ENCODE measurements at regions not wholly inside any gene's neighbourhood (a gene's known extent, or its start where the extent isn't known, plus 50 kb on each side); places are given as distances from the start of the nearest gene placed in this dataset.

DNA sequence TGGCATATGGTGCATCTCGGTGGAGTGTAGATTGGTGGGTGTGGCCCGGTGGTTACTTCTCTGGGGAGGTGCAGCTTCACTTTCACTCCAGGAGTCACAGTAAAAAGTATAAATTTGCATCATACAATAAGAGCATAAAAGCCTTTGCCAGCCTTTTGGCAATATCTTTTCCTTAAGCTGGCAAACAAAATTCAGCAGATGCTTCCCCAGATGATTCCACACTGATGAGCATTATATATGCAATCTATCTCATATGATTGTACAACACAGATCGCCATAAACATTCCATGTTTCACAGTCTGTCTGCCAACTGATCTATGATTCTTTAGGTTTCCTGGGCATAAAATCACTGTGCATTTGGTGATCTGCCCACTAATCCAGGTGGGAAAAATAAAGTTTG lies 120.2 kb upstream of the ALCAM start:
- no peak for TF ChIP-seq SIN3A (IDR thresholded peaks at IDR 0.05; ENCODE audit: borderline replicate concordance, insufficient read depth, low read depth, low read length)
- no peak for TF ChIP-seq POLR2AphosphoS5 (IDR thresholded peaks at IDR 0.05; ENCODE audit: low read depth, low read length)
- no peak for TF ChIP-seq CTCF (IDR thresholded peaks at IDR 0.05)
- no peak for TF ChIP-seq TCF7L2 (IDR thresholded peaks at IDR 0.05; ENCODE audit: low read depth, low read length)
- TF ChIP-seq, protein P1, sequence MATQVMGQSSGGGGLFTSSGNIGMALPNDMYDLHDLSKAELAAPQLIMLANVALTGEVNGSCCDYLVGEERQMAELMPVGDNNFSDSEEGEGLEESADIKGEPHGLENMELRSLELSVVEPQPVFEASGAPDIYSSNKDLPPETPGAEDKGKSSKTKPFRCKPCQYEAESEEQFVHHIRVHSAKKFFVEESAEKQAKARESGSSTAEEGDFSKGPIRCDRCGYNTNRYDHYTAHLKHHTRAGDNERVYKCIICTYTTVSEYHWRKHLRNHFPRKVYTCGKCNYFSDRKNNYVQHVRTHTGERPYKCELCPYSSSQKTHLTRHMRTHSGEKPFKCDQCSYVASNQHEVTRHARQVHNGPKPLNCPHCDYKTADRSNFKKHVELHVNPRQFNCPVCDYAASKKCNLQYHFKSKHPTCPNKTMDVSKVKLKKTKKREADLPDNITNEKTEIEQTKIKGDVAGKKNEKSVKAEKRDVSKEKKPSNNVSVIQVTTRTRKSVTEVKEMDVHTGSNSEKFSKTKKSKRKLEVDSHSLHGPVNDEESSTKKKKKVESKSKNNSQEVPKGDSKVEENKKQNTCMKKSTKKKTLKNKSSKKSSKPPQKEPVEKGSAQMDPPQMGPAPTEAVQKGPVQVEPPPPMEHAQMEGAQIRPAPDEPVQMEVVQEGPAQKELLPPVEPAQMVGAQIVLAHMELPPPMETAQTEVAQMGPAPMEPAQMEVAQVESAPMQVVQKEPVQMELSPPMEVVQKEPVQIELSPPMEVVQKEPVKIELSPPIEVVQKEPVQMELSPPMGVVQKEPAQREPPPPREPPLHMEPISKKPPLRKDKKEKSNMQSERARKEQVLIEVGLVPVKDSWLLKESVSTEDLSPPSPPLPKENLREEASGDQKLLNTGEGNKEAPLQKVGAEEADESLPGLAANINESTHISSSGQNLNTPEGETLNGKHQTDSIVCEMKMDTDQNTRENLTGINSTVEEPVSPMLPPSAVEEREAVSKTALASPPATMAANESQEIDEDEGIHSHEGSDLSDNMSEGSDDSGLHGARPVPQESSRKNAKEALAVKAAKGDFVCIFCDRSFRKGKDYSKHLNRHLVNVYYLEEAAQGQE (IDR thresholded peaks at IDR 0.05; ENCODE audit: insufficient read depth in 1 of 2, low read depth in 2 of 2, low read length in 1 of 2) = no peak
- ATAC-seq = no peak
- intact Hi-C loops (cut with micrococcal nuclease; ENCODE audit: unreplicated experiment) = no loop called here
- ChIA-PET CTCF (no interaction called here), POLR2A (no interaction called here)
- H3K36me3 ChIP-seq (ENCODE audit: control insufficient read depth, insufficient read depth, low read length) = no peaks in the 10 kb centered on the region
- no peak for DNase-seq (ENCODE audit: low read depth, low spot score)
- no peak overlapping the region for H3K4me3 ChIP-seq (ENCODE audit: low read depth in 2 of 2, low read length in 2 of 2)
- H3K27me3 ChIP-seq (ENCODE audit: control insufficient read depth, insufficient read depth, low read length) = no peaks in the 10 kb centered on the region
- BruUV-seq (replicated peaks) = no TSS peak
- in situ Hi-C loops (cut with HindIII; ENCODE audit: low pct_unique_long_range_greater_than_20kb, low sequenced_read_pairs) = no loop called here
- no peaks in the 10 kb centered on the region for H3K9me3 ChIP-seq (ENCODE audit: control insufficient read depth, insufficient read depth, low read depth, low read length)
- no peaks in the 10 kb centered on the region for H3K4me1 ChIP-seq (ENCODE audit: control insufficient read depth, insufficient read depth, low read length)
- no peak overlapping the region for H3K27ac ChIP-seq (ENCODE audit: low read length)

- Histone ChIP-seq H3K4me1 (ENCODE audit: control insufficient read depth, insufficient read depth, low read length) (no peaks in the 10 kb centered on the region), H3K4me3 (ENCODE audit: low read depth in 2 of 2, low read length in 2 of 2) (no peak overlapping the region), H3K27me3 (ENCODE audit: control insufficient read depth, insufficient read depth, low read length) (no peaks in the 10 kb centered on the region), H3K36me3 (ENCODE audit: control insufficient read depth, insufficient read depth, low read length) (no peaks in the 10 kb centered on the region), H3K27ac (ENCODE audit: low read length) (no peak overlapping the region), H3K9me3 (ENCODE audit: control insufficient read depth, insufficient read depth, low read depth, low read length) (no peaks in the 10 kb centered on the region)
- DNase-seq (ENCODE audit: low read depth, low spot score) (no peak), ATAC-seq (no peak)
- TF ChIP-seq TCF7L2 (IDR thresholded peaks at IDR 0.05; ENCODE audit: low read depth, low read length) (no peak), POLR2AphosphoS5 (IDR thresholded peaks at IDR 0.05; ENCODE audit: low read depth, low read length) (no peak), CTCF (IDR thresholded peaks at IDR 0.05) (no peak), SIN3A (IDR thresholded peaks at IDR 0.05; ENCODE audit: borderline replicate concordance, insufficient read depth, low read depth, low read length) (no peak)
- TF ChIP-seq, protein P1 (IDR thresholded peaks at IDR 0.05; ENCODE audit: insufficient read depth in 1 of 2, low read depth in 2 of 2, low read length in 1 of 2) = no peak
- CTCF ChIA-PET = no interaction called here
- in situ Hi-C loops (cut with HindIII; ENCODE audit: low pct_unique_long_range_greater_than_20kb, low sequenced_read_pairs) = no loop called here
- intact Hi-C loops (cut with micrococcal nuclease; ENCODE audit: unreplicated experiment) = no loop called here
- BruUV-seq (replicated peaks) = no TSS peak
- POLR2A ChIA-PET = no interaction called here
Observed at GRCh38 chr3:105253225-105253624, 113.5 kb upstream of the ALCAM start.
